GM23338 (cell line): ENCODE measurements at regions not wholly inside any gene's neighbourhood (a gene's known extent, or its start where the extent isn't known, plus 50 kb on each side); places are given as distances from the start of the nearest gene placed in this dataset.

Experiments used
- ATAC-seq: fragments of 200-7000 bp; cut with Tn5 transposase; 3 replicates; pipeline ENCODE4 v1.9.1; 2020
- DNase-seq: peaks from one replicate; pipeline ENCODE4 v3.0.0-alpha.2; 2015; ENCODE audit warnings: low spot score
- H2AFZ ChIP-seq: fragments of 200-600 bp; sonication (generic); 2 replicates; pipeline ENCODE4 v1.8.0; 2016; ENCODE audit warnings: antibody characterized with exemption, mild to moderate bottlenecking, moderate library complexity
- H3F3A ChIP-seq: fragments of 200-600 bp; sonication (generic); replicated peaks from 2 replicates; pipeline ENCODE4 v1.8.0; 2017; ENCODE audit warnings: antibody characterized with exemption, mixed run types, low read depth
- H3K27ac ChIP-seq: fragments of 200-600 bp; sonication (generic); 2 replicates; pipeline ENCODE4 v1.6.1; 2016; ENCODE audit warnings: low read depth
- H3K27me3 ChIP-seq: fragments of 200-600 bp; sonication (generic); 2 replicates; pipeline ENCODE4 v1.8.0; 2016; ENCODE audit warnings: mild to moderate bottlenecking, mixed run types, moderate library complexity; ENCODE audit not compliant: insufficient read depth
- H3K36me3 ChIP-seq: fragments of 200-600 bp; sonication (generic); 2 replicates; pipeline ENCODE4 v1.8.0; 2016; ENCODE audit warnings: mild to moderate bottlenecking; ENCODE audit not compliant: insufficient read depth
- H3K4me1 ChIP-seq: fragments of 200-600 bp; sonication (generic); 2 replicates; pipeline ENCODE4 v1.8.0; 2016; ENCODE audit warnings: mild to moderate bottlenecking, moderate library complexity; ENCODE audit not compliant: insufficient read depth
- H3K4me2 ChIP-seq: fragments of 200-600 bp; sonication (generic); 2 replicates; pipeline ENCODE4 v1.7.1; 2017; ENCODE audit warnings: mixed run types
- H3K4me3 ChIP-seq: fragments of 200-600 bp; sonication (generic); 2 replicates; pipeline ENCODE4 v1.6.1; 2016; ENCODE audit warnings: mixed run types
- H3K79me2 ChIP-seq: fragments of 200-600 bp; sonication (generic); replicated peaks from 2 replicates; pipeline ENCODE4 v1.8.0; 2017; ENCODE audit warnings: mild to moderate bottlenecking; ENCODE audit not compliant: insufficient read depth
- H3K9me2 ChIP-seq: fragments of 200-600 bp; sonication (generic); 2 replicates; pipeline ENCODE4 v1.8.0; 2017; ENCODE audit not compliant: insufficient read depth
- H4K20me1 ChIP-seq: fragments of 200-600 bp; sonication (generic); replicated peaks from 2 replicates; pipeline ENCODE4 v1.8.0; 2017; ENCODE audit warnings: mild to moderate bottlenecking; ENCODE audit not compliant: insufficient read depth
- H3K27ac Mint-ChIP-seq: 2 replicates; pipeline ENCODE4 v1.8.0; 2020; ENCODE audit warnings: inconsistent platforms, mild to moderate bottlenecking, moderate library complexity, mixed read lengths
- H3K27me3 Mint-ChIP-seq: 3 replicates; pipeline ENCODE4 v1.8.0; 2022; ENCODE audit warnings: low read depth, mild to moderate bottlenecking, moderate library complexity, mixed read lengths, inconsistent platforms; ENCODE audit not compliant: insufficient read depth, poor library complexity
- H3K36me3 Mint-ChIP-seq: 3 replicates; pipeline ENCODE4 v1.8.0; 2021; ENCODE audit warnings: low read depth, mild to moderate bottlenecking, inconsistent platforms, moderate library complexity, mixed read lengths
- H3K4me1 Mint-ChIP-seq: 3 replicates; pipeline ENCODE4 v1.8.0; 2020; ENCODE audit warnings: mild to moderate bottlenecking, inconsistent platforms, mixed read lengths
- H3K4me3 Mint-ChIP-seq: 3 replicates; pipeline ENCODE4 v1.8.0; 2021; ENCODE audit warnings: moderate library complexity, mild to moderate bottlenecking, inconsistent platforms, mixed read lengths
- H3K9me3 Mint-ChIP-seq: 3 replicates; pipeline ENCODE4 v1.8.0; 2020; ENCODE audit warnings: moderate library complexity, mild to moderate bottlenecking, inconsistent platforms, mixed read lengths
- CREB1 ChIP-seq: fragments of 250-450 bp; sonication (Bioruptor Pico); IDR thresholded peaks from 2 replicates; pipeline ENCODE4 v1.5.0; 2020; ENCODE audit warnings: low read depth, mild to moderate bottlenecking, moderate library complexity
- EZH2 ChIP-seq: fragments of 200-600 bp; sonication (generic); IDR thresholded peaks from one replicate; pipeline ENCODE4 v1.8.0; 2017; ENCODE audit warnings: antibody characterized with exemption, mild to moderate bottlenecking, low read depth; ENCODE audit not compliant: unreplicated experiment
- EZH2phosphoT487 ChIP-seq: fragments of 200-600 bp; sonication (generic); IDR thresholded peaks from one replicate; pipeline ENCODE4 v1.8.1; 2018; ENCODE audit warnings: antibody characterized with exemption; ENCODE audit not compliant: unreplicated experiment
- JUNB ChIP-seq: IDR thresholded peaks from one replicate; pipeline ENCODE4 v1.6.1; 2016; ENCODE audit warnings: antibody characterized with exemption; ENCODE audit not compliant: unreplicated experiment
- NANOG ChIP-seq: IDR thresholded peaks from 2 replicates; pipeline ENCODE4 v1.6.1; 2016; ENCODE audit warnings: antibody characterized with exemption, borderline replicate concordance
- POLR2AphosphoS5 ChIP-seq: IDR thresholded peaks from 2 replicates; pipeline ENCODE4 v1.6.1; 2016; ENCODE audit warnings: antibody characterized with exemption, low read depth
- REST ChIP-seq: IDR thresholded peaks from one replicate; pipeline ENCODE4 v1.6.1; 2018; ENCODE audit warnings: antibody characterized with exemption; ENCODE audit not compliant: unreplicated experiment
- STAT1 ChIP-seq: IDR thresholded peaks from one replicate; pipeline ENCODE4 v1.6.1; 2016; ENCODE audit warnings: antibody characterized with exemption; ENCODE audit not compliant: unreplicated experiment
- ZNF114 ChIP-seq: fragments of 250-450 bp; sonication (Bioruptor Pico); IDR thresholded peaks from 2 replicates; pipeline ENCODE4 v1.5.0; 2020; ENCODE audit warnings: mild to moderate bottlenecking, moderate library complexity
- ZNF331 ChIP-seq: fragments of 250-450 bp; sonication (Bioruptor Pico); IDR thresholded peaks from 2 replicates; pipeline ENCODE4 v1.5.0; 2020; ENCODE audit warnings: low read depth, mild to moderate bottlenecking, moderate library complexity
- TF ChIP-seq, protein P1 (sequence below): IDR thresholded peaks from 2 replicates; pipeline ENCODE4 v1.6.1; 2016; ENCODE audit warnings: antibody characterized with exemption
- TF ChIP-seq, protein P2 (sequence below): fragments of 250-450 bp; sonication (Bioruptor Pico); IDR thresholded peaks from 2 replicates; pipeline ENCODE4 v1.5.0; 2020; ENCODE audit warnings: mild to moderate bottlenecking, moderate library complexity
- TF ChIP-seq, protein P3 (sequence below), 2 experiments: fragments of 200-600 bp in 1 of 2; sonication (generic) in 1 of 2; conservative IDR thresholded peaks; 2 replicates each; pipeline versions ENCODE4 v1.5.1 to v1.6.1; 2016 to 2017; ENCODE audit warnings: antibody characterized with exemption in 2 of 2, low read depth in 2 of 2, mild to moderate bottlenecking in 2 of 2, moderate library complexity in 1 of 2

DNA sequence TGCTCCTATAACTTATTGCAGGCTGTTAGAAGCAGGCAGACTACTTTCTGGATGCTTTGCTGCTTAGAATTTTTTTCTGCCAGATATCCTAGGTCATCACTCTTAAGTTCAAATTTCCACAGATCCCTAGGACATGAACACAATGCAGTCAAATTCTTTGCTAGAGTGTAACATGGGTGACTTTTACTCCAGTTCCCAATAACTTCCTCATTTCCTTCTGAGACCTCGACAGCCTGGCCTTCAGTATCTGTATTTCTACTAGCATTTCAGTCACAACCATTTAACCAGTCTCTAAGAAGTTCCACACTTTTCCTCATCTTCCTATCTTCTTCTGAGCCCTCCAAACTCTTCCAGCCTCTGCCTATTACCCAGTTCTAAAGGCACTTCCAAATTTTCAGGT lies 60.4 kb upstream of the ZBED5 start:
- no peak overlapping the region for H3K27ac Mint-ChIP-seq
- H3K4me1 Mint-ChIP-seq = no peaks in the 10 kb centered on the region
- no peaks in the 10 kb centered on the region for H3F3A ChIP-seq
- H3K4me3 ChIP-seq = no peak overlapping the region
- no peak overlapping the region for H3K4me2 ChIP-seq
- no peak overlapping the region for H3K27ac ChIP-seq
- no peak overlapping the region for H2AFZ ChIP-seq
- H3K4me3 Mint-ChIP-seq = no peak overlapping the region
- no peaks in the 10 kb centered on the region for H3K36me3 ChIP-seq
- H3K9me3 Mint-ChIP-seq = peaks cover 26% of the 10 kb centered on the region
- TF ChIP-seq NANOG (no peak), EZH2phosphoT487 (no peak), JUNB (no peak), REST (no peak), STAT1 (no peak), EZH2 (no peak), POLR2AphosphoS5 (no peak), CREB1 (CRISPR knock-in tag) (no peak), ZNF331 (CRISPR knock-in tag) (no peak), ZNF114 (CRISPR knock-in tag) (no peak)
- TF ChIP-seq, protein P1, sequence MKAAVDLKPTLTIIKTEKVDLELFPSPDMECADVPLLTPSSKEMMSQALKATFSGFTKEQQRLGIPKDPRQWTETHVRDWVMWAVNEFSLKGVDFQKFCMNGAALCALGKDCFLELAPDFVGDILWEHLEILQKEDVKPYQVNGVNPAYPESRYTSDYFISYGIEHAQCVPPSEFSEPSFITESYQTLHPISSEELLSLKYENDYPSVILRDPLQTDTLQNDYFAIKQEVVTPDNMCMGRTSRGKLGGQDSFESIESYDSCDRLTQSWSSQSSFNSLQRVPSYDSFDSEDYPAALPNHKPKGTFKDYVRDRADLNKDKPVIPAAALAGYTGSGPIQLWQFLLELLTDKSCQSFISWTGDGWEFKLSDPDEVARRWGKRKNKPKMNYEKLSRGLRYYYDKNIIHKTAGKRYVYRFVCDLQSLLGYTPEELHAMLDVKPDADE = no peak
- TF ChIP-seq, protein P2, sequence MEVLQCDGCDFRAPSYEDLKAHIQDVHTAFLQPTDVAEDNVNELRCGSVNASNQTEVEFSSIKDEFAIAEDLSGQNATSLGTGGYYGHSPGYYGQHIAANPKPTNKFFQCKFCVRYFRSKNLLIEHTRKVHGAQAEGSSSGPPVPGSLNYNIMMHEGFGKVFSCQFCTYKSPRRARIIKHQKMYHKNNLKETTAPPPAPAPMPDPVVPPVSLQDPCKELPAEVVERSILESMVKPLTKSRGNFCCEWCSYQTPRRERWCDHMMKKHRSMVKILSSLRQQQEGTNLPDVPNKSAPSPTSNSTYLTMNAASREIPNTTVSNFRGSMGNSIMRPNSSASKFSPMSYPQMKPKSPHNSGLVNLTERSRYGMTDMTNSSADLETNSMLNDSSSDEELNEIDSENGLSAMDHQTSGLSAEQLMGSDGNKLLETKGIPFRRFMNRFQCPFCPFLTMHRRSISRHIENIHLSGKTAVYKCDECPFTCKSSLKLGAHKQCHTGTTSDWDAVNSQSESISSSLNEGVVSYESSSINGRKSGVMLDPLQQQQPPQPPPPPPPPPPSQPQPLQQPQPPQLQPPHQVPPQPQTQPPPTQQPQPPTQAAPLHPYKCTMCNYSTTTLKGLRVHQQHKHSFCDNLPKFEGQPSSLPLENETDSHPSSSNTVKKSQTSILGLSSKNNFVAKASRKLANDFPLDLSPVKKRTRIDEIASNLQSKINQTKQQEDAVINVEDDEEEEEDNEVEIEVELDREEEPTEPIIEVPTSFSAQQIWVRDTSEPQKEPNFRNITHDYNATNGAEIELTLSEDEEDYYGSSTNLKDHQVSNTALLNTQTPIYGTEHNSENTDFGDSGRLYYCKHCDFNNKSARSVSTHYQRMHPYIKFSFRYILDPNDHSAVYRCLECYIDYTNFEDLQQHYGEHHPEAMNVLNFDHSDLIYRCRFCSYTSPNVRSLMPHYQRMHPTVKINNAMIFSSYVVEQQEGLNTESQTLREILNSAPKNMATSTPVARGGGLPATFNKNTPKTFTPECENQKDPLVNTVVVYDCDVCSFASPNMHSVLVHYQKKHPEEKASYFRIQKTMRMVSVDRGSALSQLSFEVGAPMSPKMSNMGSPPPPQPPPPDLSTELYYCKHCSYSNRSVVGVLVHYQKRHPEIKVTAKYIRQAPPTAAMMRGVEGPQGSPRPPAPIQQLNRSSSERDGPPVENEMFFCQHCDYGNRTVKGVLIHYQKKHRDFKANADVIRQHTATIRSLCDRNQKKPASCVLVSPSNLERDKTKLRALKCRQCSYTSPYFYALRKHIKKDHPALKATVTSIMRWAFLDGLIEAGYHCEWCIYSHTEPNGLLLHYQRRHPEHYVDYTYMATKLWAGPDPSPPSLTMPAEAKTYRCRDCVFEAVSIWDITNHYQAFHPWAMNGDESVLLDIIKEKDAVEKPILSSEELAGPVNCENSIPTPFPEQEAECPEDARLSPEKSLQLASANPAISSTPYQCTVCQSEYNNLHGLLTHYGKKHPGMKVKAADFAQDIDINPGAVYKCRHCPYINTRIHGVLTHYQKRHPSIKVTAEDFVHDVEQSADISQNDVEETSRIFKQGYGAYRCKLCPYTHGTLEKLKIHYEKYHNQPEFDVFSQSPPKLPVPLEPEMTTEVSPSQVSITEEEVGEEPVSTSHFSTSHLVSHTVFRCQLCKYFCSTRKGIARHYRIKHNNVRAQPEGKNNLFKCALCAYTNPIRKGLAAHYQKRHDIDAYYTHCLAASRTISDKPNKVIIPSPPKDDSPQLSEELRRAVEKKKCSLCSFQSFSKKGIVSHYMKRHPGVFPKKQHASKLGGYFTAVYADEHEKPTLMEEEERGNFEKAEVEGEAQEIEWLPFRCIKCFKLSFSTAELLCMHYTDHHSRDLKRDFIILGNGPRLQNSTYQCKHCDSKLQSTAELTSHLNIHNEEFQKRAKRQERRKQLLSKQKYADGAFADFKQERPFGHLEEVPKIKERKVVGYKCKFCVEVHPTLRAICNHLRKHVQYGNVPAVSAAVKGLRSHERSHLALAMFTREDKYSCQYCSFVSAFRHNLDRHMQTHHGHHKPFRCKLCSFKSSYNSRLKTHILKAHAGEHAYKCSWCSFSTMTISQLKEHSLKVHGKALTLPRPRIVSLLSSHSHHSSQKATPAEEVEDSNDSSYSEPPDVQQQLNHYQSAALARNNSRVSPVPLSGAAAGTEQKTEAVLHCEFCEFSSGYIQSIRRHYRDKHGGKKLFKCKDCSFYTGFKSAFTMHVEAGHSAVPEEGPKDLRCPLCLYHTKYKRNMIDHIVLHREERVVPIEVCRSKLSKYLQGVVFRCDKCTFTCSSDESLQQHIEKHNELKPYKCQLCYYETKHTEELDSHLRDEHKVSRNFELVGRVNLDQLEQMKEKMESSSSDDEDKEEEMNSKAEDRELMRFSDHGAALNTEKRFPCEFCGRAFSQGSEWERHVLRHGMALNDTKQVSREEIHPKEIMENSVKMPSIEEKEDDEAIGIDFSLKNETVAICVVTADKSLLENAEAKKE = no peak
- TF ChIP-seq, protein P3, sequence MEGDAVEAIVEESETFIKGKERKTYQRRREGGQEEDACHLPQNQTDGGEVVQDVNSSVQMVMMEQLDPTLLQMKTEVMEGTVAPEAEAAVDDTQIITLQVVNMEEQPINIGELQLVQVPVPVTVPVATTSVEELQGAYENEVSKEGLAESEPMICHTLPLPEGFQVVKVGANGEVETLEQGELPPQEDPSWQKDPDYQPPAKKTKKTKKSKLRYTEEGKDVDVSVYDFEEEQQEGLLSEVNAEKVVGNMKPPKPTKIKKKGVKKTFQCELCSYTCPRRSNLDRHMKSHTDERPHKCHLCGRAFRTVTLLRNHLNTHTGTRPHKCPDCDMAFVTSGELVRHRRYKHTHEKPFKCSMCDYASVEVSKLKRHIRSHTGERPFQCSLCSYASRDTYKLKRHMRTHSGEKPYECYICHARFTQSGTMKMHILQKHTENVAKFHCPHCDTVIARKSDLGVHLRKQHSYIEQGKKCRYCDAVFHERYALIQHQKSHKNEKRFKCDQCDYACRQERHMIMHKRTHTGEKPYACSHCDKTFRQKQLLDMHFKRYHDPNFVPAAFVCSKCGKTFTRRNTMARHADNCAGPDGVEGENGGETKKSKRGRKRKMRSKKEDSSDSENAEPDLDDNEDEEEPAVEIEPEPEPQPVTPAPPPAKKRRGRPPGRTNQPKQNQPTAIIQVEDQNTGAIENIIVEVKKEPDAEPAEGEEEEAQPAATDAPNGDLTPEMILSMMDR (conservative IDR thresholded peaks at IDR 0.05; ENCODE audit: low read depth in 2 of 2) = no peak
- no peaks in the 10 kb centered on the region for H3K4me1 ChIP-seq
- H3K9me2 ChIP-seq = no peaks in the 10 kb centered on the region; the same call in 1 of the 2 replicates
- H4K20me1 ChIP-seq = no peaks in the 10 kb centered on the region
- no peaks in the 10 kb centered on the region for H3K79me2 ChIP-seq
- DNase-seq = no peak
- no peaks in the 10 kb centered on the region for H3K27me3 ChIP-seq
- no peak for ATAC-seq
- peaks cover 14% of the 10 kb centered on the region; the same call in 2 of the 3 replicates for H3K36me3 Mint-ChIP-seq
- no peaks in the 10 kb centered on the region for H3K27me3 Mint-ChIP-seq
